GM12878 (cell line): ENCODE measurements at regions not wholly inside any gene's neighbourhood (a gene's known extent, or its start where the extent isn't known, plus 50 kb on each side); places are given as distances from the start of the nearest gene placed in this dataset.

Experiments
- BMI1 ChIP-seq: fragments of 450-650 bp; IDR thresholded peaks from 2 replicates; pipeline ENCODE4 v1.6.1; 2016; ENCODE audit warnings: mild to moderate bottlenecking, moderate library complexity, borderline replicate concordance
- CREM ChIP-seq: IDR thresholded peaks from 2 replicates; pipeline ENCODE4 v1.6.1; 2014; ENCODE audit warnings: antibody characterized with exemption, low read depth
- HDAC2 ChIP-seq: fragments of 200-600 bp; sonication (generic); IDR thresholded peaks from 2 replicates; pipeline ENCODE4 v1.6.1; 2017
- KDM1A ChIP-seq: fragments of 200-600 bp; sonication (generic); IDR thresholded peaks from 2 replicates; pipeline ENCODE4 v1.6.1; 2016; ENCODE audit warnings: borderline replicate concordance
- POU2F2 ChIP-seq: IDR thresholded peaks from 3 replicates; pipeline ENCODE4 v1.6.1; 2011; ENCODE audit warnings: low read depth, mild to moderate bottlenecking, low read length, borderline replicate concordance
- RFX5 ChIP-seq: IDR thresholded peaks from 2 replicates; pipeline ENCODE4 v1.6.1; 2011; ENCODE audit warnings: low read depth, low read length, improper control_type of control experiment
- SMARCA5 ChIP-seq: fragments of 450-650 bp; IDR thresholded peaks from 2 replicates; pipeline ENCODE4 v1.6.1; 2017; ENCODE audit warnings: mild to moderate bottlenecking
- USF2 ChIP-seq: IDR thresholded peaks from 2 replicates; pipeline ENCODE4 v1.6.1; 2011; ENCODE audit warnings: low read depth, low read length, improper control_type of control experiment, borderline replicate concordance

DNA sequence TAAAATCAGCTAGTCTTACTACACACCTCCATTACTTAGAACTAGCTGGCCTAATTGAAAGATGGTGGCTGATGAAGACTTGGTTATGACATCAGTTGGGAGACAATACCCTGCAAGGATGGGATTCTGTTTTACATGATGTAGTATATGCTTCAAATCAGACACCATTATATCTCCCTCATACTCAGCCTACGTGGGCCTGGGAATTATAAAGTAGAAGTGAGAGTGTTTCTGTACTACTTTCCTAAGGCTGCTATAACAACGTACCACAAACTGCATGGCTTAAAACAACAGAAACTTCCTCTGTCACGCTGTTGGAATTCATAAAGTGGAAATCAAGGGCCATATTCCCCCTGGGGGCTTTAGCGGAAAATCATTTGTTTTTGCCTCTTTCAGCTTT, 190.4 kb downstream of the PAH start:
- TF ChIP-seq CREM (no peak), POU2F2 (no peak), SMARCA5 (no peak), KDM1A (no peak), BMI1 (no peak), USF2 (no peak), RFX5 (no peak), HDAC2 (no peak)
